ENCODE measurements at regions not wholly inside any gene's neighbourhood (a gene's known extent, or its start where the extent isn't known, plus 50 kb on each side); places are given as distances from the start of the nearest gene placed in this dataset.

DNA sequence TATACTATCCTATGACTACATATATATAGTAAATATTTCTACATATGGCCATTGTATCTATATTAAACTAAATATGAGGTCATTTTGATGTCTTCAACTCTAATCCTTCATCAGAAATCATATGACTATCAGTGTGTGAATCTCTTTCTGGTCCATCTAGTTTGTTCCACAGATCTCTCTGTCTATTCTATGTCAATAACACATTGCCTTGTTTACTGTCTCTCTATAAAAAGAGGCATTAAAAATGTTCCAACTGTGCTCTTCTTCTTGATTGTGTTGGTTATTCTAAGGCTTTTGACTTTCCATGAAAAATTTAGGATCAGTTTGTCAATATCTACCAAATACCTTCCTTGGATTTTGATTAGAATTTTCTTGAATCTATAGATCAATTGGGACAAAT lies 338.3 kb upstream of the FSTL5 start:
- ATAC-seq (no peak), DNase-seq (no peak)
- peaks cover 0 to 2% (median 0%) of the 10 kb centered on the region in 9 donors for H3K27me3 ChIP-seq
- no peak overlapping the region for H3K27ac ChIP-seq
- H3K4me3 ChIP-seq: no peak overlapping the region
- peaks cover 0 to 3% (median 0%) of the 10 kb centered on the region in 12 donors for H3K4me1 ChIP-seq
- TF ChIP-seq, protein P1, sequence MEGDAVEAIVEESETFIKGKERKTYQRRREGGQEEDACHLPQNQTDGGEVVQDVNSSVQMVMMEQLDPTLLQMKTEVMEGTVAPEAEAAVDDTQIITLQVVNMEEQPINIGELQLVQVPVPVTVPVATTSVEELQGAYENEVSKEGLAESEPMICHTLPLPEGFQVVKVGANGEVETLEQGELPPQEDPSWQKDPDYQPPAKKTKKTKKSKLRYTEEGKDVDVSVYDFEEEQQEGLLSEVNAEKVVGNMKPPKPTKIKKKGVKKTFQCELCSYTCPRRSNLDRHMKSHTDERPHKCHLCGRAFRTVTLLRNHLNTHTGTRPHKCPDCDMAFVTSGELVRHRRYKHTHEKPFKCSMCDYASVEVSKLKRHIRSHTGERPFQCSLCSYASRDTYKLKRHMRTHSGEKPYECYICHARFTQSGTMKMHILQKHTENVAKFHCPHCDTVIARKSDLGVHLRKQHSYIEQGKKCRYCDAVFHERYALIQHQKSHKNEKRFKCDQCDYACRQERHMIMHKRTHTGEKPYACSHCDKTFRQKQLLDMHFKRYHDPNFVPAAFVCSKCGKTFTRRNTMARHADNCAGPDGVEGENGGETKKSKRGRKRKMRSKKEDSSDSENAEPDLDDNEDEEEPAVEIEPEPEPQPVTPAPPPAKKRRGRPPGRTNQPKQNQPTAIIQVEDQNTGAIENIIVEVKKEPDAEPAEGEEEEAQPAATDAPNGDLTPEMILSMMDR (IDR thresholded peaks at IDR 0.05): no peak
- TF ChIP-seq POLR2A (IDR thresholded peaks at IDR 0.05): no peak
- intact Hi-C loops (cut with DNase I): loop anchor here in 1 of 10 donors (10.0 kb wide), 1 partner anchor 533 kb away; no protein-coding TSS in a partner anchor
- H3K36me3 ChIP-seq: no peaks in the 10 kb centered on the region
- no peaks in the 10 kb centered on the region for H3K9me3 ChIP-seq

GRCh38 chr4:162499478-162499877 lies 335.7 kb upstream of the FSTL5 start:
- Histone ChIP-seq H3K4me1 (peaks cover 0 to 3% (median 0%) of the 10 kb centered on the region in 12 donors), H3K27ac (no peak overlapping the region), H3K27me3 (peaks cover 0 to 2% (median 0%) of the 10 kb centered on the region in 9 donors), H3K4me3 (no peak overlapping the region), H3K36me3 (no peaks in the 10 kb centered on the region), H3K9me3 (no peaks in the 10 kb centered on the region)
- intact Hi-C loops (cut with DNase I): loop anchor here (2.0 to 10.0 kb wide), 9 partner anchors 535 to 1048 kb away; partner anchors contain the start of gene NPY1R (in 9 of the 10)
- 68 to 95% (median 78%) methylated on average over 1 of the region's 1 CpG for WGBS, 4 donors
- DNase-seq: no peak
- ATAC-seq: no peak
- TF ChIP-seq, protein P1 (IDR thresholded peaks at IDR 0.05): peak in 10 of 12 donors; percentile 7 to 38 (median 19)
- TF ChIP-seq POLR2A (IDR thresholded peaks at IDR 0.05): no peak

DNA sequence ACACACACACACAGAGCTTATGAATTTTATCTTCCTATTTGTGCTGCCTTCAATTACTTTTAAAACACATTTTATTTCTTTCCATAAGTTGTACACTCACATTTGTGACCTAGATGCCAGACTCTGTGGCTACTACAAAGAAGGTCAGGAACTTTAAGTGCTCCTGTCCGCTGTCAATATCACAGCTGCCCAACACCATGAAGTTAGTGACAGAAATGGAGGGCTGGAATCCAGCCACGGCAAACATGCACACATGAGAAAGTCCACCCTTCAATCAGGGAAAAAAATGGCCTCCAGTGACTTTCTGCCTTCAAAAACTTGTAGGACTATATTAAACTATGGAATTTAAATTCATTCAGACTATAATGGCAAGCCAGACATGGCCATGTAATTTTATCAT lies 334.4 kb upstream of the FSTL5 start:
- DNase-seq: peak in 4 of 5 donors; percentile 12 to 75 (median 42)

DNA sequence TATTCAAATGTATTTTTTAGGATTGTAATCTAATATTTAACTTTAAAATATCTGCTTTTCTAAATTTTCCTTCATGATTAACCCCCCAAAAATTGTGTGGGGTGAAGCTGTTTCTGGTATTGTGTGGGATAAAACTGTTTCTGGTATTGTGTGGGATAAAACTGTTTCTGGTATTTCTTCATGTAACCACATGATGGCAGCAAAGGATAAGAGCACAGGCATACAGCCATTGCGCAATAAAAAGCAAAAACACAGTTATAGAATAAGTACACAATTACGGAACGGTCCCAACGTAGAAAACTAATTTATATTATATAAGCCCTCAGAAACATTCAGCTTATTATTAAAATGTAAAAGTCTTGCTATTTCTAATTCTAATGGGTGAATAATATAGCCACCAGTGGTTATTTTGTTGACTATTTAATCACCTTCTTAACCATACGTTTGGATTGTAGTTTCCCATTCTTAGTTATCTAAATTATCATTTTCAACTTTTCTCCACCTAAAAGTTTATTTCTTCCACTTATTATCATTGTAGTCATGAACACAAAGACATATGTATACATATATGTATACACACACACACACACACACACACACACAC lies 333.9 kb upstream of the FSTL5 start:
- Histone ChIP-seq H3K9me3 (no peaks in the 10 kb centered on the region), H3K27ac (no peak overlapping the region), H3K36me3 (no peaks in the 10 kb centered on the region), H3K4me3 (peak overlapping the region in 7 of 12 donors; percentile 18 to 36 (median 23)), H3K4me1 (peaks cover 0 to 3% (median 0%) of the 10 kb centered on the region in 12 donors), H3K27me3 (peaks cover 0 to 2% (median 0%) of the 10 kb centered on the region in 9 donors)
- ATAC-seq (peak; percentile 73 to 84 (median 78)), DNase-seq (no peak)
- intact Hi-C loops (cut with DNase I): loop anchor here (1.0 to 10.0 kb wide), 10 partner anchors 537 to 1050 kb away; partner anchors contain the start of gene NPY1R (in 10 of the 10)
- 1 to 3% (median 2%) methylated on average over 5 of the region's 5 CpGs for WGBS, 4 donors
- TF ChIP-seq, protein P1 (IDR thresholded peaks at IDR 0.05): peak; percentile 72 to 92 (median 82)
- no peak for TF ChIP-seq POLR2A (IDR thresholded peaks at IDR 0.05)

More for the DNA sequence above, 334.4 kb upstream of the FSTL5 start:
- Histone ChIP-seq H3K4me3 (peak overlapping the region in 4 of 12 donors; percentile 18 to 36 (median 28)), H3K36me3 (no peaks in the 10 kb centered on the region), H3K27ac (no peak overlapping the region), H3K9me3 (no peaks in the 10 kb centered on the region), H3K4me1 (peaks cover 0 to 3% (median 0%) of the 10 kb centered on the region in 12 donors), H3K27me3 (peaks cover 0 to 2% (median 0%) of the 10 kb centered on the region in 9 donors)
- peak; percentile 83 to 91 (median 88) for ATAC-seq
- TF ChIP-seq, protein P1 (IDR thresholded peaks at IDR 0.05): no peak
- TF ChIP-seq POLR2A (IDR thresholded peaks at IDR 0.05): no peak
- intact Hi-C loops (cut with DNase I): loop anchor here (2.0 to 10.0 kb wide), 9 partner anchors 537 to 1049 kb away; partner anchors contain the start of gene NPY1R (in 9 of the 10)
- WGBS, 4 donors: 23 to 43% (median 24%) methylated on average over 2 of the region's 2 CpGs
